HFF-Myc (cell line): ENCODE measurements at regions not wholly inside any gene's neighbourhood (a gene's known extent, or its start where the extent isn't known, plus 50 kb on each side); places are given as distances from the start of the nearest gene placed in this dataset.
"Not testable (repeated sequence)": the region's sequence is repeated elsewhere in the genome, so short reads cannot be mapped to it uniquely, and the experiment has no call there.

Source experiments
- DNase-seq: peaks from one replicate; pipeline ENCODE4 v3.0.0-alpha.2; 2011; ENCODE audit warnings: low read depth; ENCODE audit errors: extremely low read depth
- H3K4me3 ChIP-seq: replicated peaks from 2 replicates; pipeline ENCODE4 v1.5.1; 2011; ENCODE audit warnings: low read depth, mild to moderate bottlenecking, control low read depth, low read length
- CTCF ChIP-seq: IDR thresholded peaks from 2 replicates; pipeline ENCODE4 v1.5.1; 2012; ENCODE audit warnings: mild to moderate bottlenecking, low read depth, low read length, control low read depth; ENCODE audit errors: missing control alignments

- TF ChIP-seq CTCF: no peak
- no peak for DNase-seq
- H3K4me3 ChIP-seq: no peak overlapping the region
These were observed 115.9 kb upstream of the RAI2 start for GRCh38 chrX:17976955-17977354.

- H3K4me3 ChIP-seq, DNase-seq: not testable (repeated sequence)
These were observed 114.3 kb upstream of the RAI2 start for GRCh38 chrX:17975349-17975748.

GRCh38 chrX:17968367-17968766 lies 107.3 kb upstream of the RAI2 start:
- DNase-seq: no peak
- no peak overlapping the region for H3K4me3 ChIP-seq
- TF ChIP-seq CTCF: no peak

- DNase-seq: no peak
- no peak overlapping the region for H3K4me3 ChIP-seq
- TF ChIP-seq CTCF: no peak
These were observed 106.8 kb upstream of the RAI2 start for GRCh38 chrX:17967888-17968287.

GRCh38 chrX:17964871-17965270 lies 103.8 kb upstream of the RAI2 start:
- DNase-seq: no peak

GRCh38 chrX:17960891-17961290 lies 99.8 kb upstream of the RAI2 start:
- no peak overlapping the region for H3K4me3 ChIP-seq
- DNase-seq: no peak
- TF ChIP-seq CTCF: no peak

More at GRCh38 chrX:17964871-17965270, 103.8 kb upstream of the RAI2 start:
- H3K4me3 ChIP-seq: no peak overlapping the region
- TF ChIP-seq CTCF: no peak

- H3K4me3 ChIP-seq: no peak overlapping the region
- no peak for DNase-seq
- peak; percentile 49 for TF ChIP-seq CTCF
These were observed 83.9 kb upstream of the RAI2 start for GRCh38 chrX:17944833-17945497.

- not testable (repeated sequence) for H3K4me3 ChIP-seq, DNase-seq
These were observed 80.1 kb upstream of the RAI2 start for GRCh38 chrX:17941171-17941570.
